BJ (cell line): ENCODE measurements at regions not wholly inside any gene's neighbourhood (a gene's known extent, or its start where the extent isn't known, plus 50 kb on each side); places are given as distances from the start of the nearest gene placed in this dataset.

Experiments
- CTCF ChIA-PET: fragments of 350-600 bp; formaldehyde crosslinking; extraction: SDS; loops from one replicate; lab custom pipeline; 2021; ENCODE audit warnings: antibody characterized with exemption, inconsistent platforms; lab: Yijun Ruan, JAX
- POLR2A ChIA-PET: fragments of 300-600 bp; sonication (Branson Sonifier 250); formaldehyde crosslinking; extraction: SDS; loops from one replicate; lab custom pipeline; 2021; ENCODE audit warnings: antibody characterized with exemption; lab: Charles Lee
- DNase-seq: peaks from one replicate; pipeline ENCODE4 v3.0.0-alpha.2; 2011; ENCODE audit warnings: low read depth
- H3K27me3 ChIP-seq: 2 replicates; pipeline ENCODE4 v1.6.0; 2011; ENCODE audit warnings: low read length; ENCODE audit not compliant: control insufficient read depth, insufficient read depth
- H3K36me3 ChIP-seq: 2 replicates; pipeline ENCODE4 v1.5.1; 2011; ENCODE audit warnings: low read length; ENCODE audit not compliant: control insufficient read depth, insufficient read depth
- H3K4me3 ChIP-seq: 2 replicates; pipeline ENCODE4 v1.5.1; 2011; ENCODE audit warnings: low read depth, mild to moderate bottlenecking, control low read depth, low read length
- CTCF ChIP-seq: IDR thresholded peaks from 2 replicates; pipeline ENCODE4 v1.5.1; 2011; ENCODE audit warnings: low read depth, mild to moderate bottlenecking, control low read depth, inconsistent platforms, low read length, moderate library complexity; ENCODE audit not compliant: insufficient read depth

- no peak for DNase-seq
- ChIA-PET CTCF (interaction anchor here (0.9 to 1.7 kb wide), 3 partner anchors 11 to 429 kb away, joined by 3 to 5 read pairs (median 3); no protein-coding TSS in a partner anchor), POLR2A (no interaction called here)
- peaks cover 2% of the 10 kb centered on the region; the same call in 1 of the 2 replicates for H3K27me3 ChIP-seq
- no peak for TF ChIP-seq CTCF
- no peak overlapping the region for H3K4me3 ChIP-seq
- no peaks in the 10 kb centered on the region for H3K36me3 ChIP-seq
These were observed 149.9 kb upstream of the COL1A2 start for GRCh38 chr7:94244760-94245159.

- Histone ChIP-seq H3K4me3 (no peak overlapping the region), H3K36me3 (no peaks in the 10 kb centered on the region), H3K27me3 (peaks cover 2% of the 10 kb centered on the region; the same call in 1 of the 2 replicates)
- POLR2A ChIA-PET: no interaction called here
- DNase-seq: no peak
- no peak for TF ChIP-seq CTCF
- CTCF ChIA-PET: interaction anchor here (0.9 to 1.7 kb wide), 4 partner anchors 10 to 429 kb away, joined by 3 to 5 read pairs (median 3); no protein-coding TSS in a partner anchor
These were observed 149.2 kb upstream of the COL1A2 start for GRCh38 chr7:94245500-94245899.

- Histone ChIP-seq H3K4me3 (no peak overlapping the region), H3K36me3 (no peaks in the 10 kb centered on the region), H3K27me3 (peaks cover 2% of the 10 kb centered on the region)
- DNase-seq: no peak
- CTCF ChIA-PET: interaction anchor here (1.0 kb wide), 1 partner anchor 50 kb away, joined by 4 read pairs; no protein-coding TSS in a partner anchor
- TF ChIP-seq CTCF: no peak
- POLR2A ChIA-PET: no interaction called here
These were observed 146.7 kb upstream of the COL1A2 start for GRCh38 chr7:94247970-94248369.

- no peaks in the 10 kb centered on the region for H3K36me3 ChIP-seq
- TF ChIP-seq CTCF: no peak
- ChIA-PET POLR2A (no interaction called here), CTCF (no interaction called here)
- no peak for DNase-seq
- no peak overlapping the region for H3K4me3 ChIP-seq
- H3K27me3 ChIP-seq: peaks cover 2% of the 10 kb centered on the region
These were observed 145.1 kb upstream of the COL1A2 start for GRCh38 chr7:94249631-94250030.

GRCh38 chr7:94250124-94250523 is 144.6 kb upstream of the COL1A2 start:
- no peak for TF ChIP-seq CTCF
- ChIA-PET CTCF (no interaction called here), POLR2A (no interaction called here)
- no peak overlapping the region for H3K4me3 ChIP-seq
- H3K27me3 ChIP-seq: peaks cover 2% of the 10 kb centered on the region
- DNase-seq: no peak
- H3K36me3 ChIP-seq: no peaks in the 10 kb centered on the region
